ENCODE measurements at regions not wholly inside any gene's neighbourhood (a gene's known extent, or its start where the extent isn't known, plus 50 kb on each side); places are given as distances from the start of the nearest gene placed in this dataset.

DNA sequence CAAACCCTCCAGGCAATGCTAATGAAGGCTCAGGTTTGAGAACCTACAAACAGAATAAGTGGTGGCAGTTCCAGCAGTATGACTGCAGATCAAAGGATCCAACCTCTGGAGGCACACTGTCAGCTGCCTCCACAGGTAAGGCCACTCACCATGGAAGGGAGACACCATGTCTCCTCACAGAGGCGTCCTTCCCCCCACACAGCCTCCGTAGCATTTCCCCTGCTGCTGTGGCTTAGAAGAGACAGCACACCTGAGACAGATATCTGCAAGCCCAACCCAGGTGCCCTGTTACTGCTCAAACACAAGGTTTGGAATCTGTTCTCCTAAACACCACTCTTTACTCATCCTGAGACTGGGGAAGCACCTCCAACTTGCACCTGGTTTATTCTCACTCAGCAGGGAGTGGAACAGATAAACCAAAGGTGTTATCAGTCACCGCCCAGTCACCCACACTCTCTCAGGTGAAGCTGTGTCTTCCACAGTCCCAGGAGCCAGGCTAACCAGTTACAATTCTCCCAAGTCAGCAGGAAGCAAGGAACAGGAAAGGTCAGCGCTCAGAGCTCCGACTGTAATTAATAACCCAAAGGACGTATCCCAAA is 311.2 kb downstream of the FOXO1 start:
- TF ChIP-seq POLR2AphosphoS5 (IDR thresholded peaks at IDR 0.05; ENCODE audit: low read depth, low read length) (no peak), TAF1 (IDR thresholded peaks at IDR 0.05; ENCODE audit: borderline replicate concordance, insufficient read depth, low read length) (no peak)

All from PFSK-1 (cell line).